ELR (cell line): ENCODE measurements at regions not wholly inside any gene's neighbourhood (a gene's known extent, or its start where the extent isn't known, plus 50 kb on each side); places are given as distances from the start of the nearest gene placed in this dataset.
"Not testable (repeated sequence)": the region's sequence is repeated elsewhere in the genome, so short reads cannot be mapped to it uniquely, and the experiment has no call there.

Experiments
- DNase-seq: peaks from one replicate; pipeline ENCODE4 v3.0.0-alpha.2; 2015; ENCODE audit warnings: low read depth

- no peak for DNase-seq
These were observed 214.8 kb downstream of the TBC1D2B start for GRCh38 chr15:77862651-77863104.

- not testable (repeated sequence) for DNase-seq
These were observed 215.4 kb downstream of the TBC1D2B start for GRCh38 chr15:77861997-77862635.

GRCh38 chr15:77860071-77860691 is 217.3 kb downstream of the TBC1D2B start:
- DNase-seq, result no peak

GRCh38 chr15:77859491-77860060 is 217.9 kb downstream of the TBC1D2B start:
- DNase-seq, result no peak

- DNase-seq, result no peak
These were observed 218.6 kb downstream of the TBC1D2B start for GRCh38 chr15:77858792-77859490.

GRCh38 chr15:77857419-77857818 is 220.1 kb downstream of the TBC1D2B start:
- no peak for DNase-seq

- no peak for DNase-seq
These were observed 220.7 kb downstream of the TBC1D2B start for GRCh38 chr15:77856705-77857346.

GRCh38 chr15:77855871-77856270 is 221.6 kb downstream of the TBC1D2B start:
- no peak for DNase-seq

- no peak for DNase-seq
These were observed 222.3 kb upstream of the LINGO1 start for GRCh38 chr15:77854980-77855379.

- no peak for DNase-seq
These were observed 221.2 kb upstream of the LINGO1 start for GRCh38 chr15:77853910-77854309.

- DNase-seq, result no peak
These were observed 220.3 kb upstream of the LINGO1 start for GRCh38 chr15:77853008-77853328.

GRCh38 chr15:77852241-77853007 is 219.7 kb upstream of the LINGO1 start:
- DNase-seq, result no peak

- DNase-seq, result no peak
These were observed 219.0 kb upstream of the LINGO1 start for GRCh38 chr15:77851691-77852090.

GRCh38 chr15:77851086-77851485 is 218.4 kb upstream of the LINGO1 start:
- DNase-seq, result no peak

- DNase-seq, result no peak
These were observed 214.3 kb upstream of the LINGO1 start for GRCh38 chr15:77846986-77847385.

GRCh38 chr15:77846360-77846759 is 213.6 kb upstream of the LINGO1 start:
- no peak for DNase-seq

GRCh38 chr15:77844798-77845446 is 212.2 kb upstream of the LINGO1 start:
- no peak for DNase-seq

GRCh38 chr15:77843546-77843945 is 210.8 kb upstream of the LINGO1 start:
- DNase-seq, result no peak

GRCh38 chr15:77840991-77841775 is 208.5 kb upstream of the LINGO1 start:
- DNase-seq, result peak; percentile 65
